GM12878 (cell line): ENCODE measurements at regions not wholly inside any gene's neighbourhood (a gene's known extent, or its start where the extent isn't known, plus 50 kb on each side); places are given as distances from the start of the nearest gene placed in this dataset.

Experiments
- CTCF ChIP-seq, 3 experiments: IDR thresholded peaks in 2 of 3; conservative IDR thresholded peaks in 1 of 3; 2 replicates each; pipeline ENCODE4 v1.5.1; 2011; ENCODE audit warnings: low read depth in 3 of 3, low read length in 3 of 3, mild to moderate bottlenecking in 3 of 3, control low read depth in 2 of 3, moderate library complexity in 2 of 3, inconsistent platforms in 1 of 3, mixed read lengths in 1 of 3; ENCODE audit not compliant: control insufficient read depth in 2 of 3, insufficient read depth in 1 of 3; ENCODE audit errors: extremely low read depth in 1 of 3
- E2F4 ChIP-seq: IDR thresholded peaks from 2 replicates; pipeline ENCODE4 v1.6.1; 2012; ENCODE audit warnings: low read depth, low read length, improper control_type of control experiment
- MAX ChIP-seq: IDR thresholded peaks from 2 replicates; pipeline ENCODE4 v1.6.1; 2012; ENCODE audit warnings: low read depth, low read length, improper control_type of control experiment
- POLR2A ChIP-seq: IDR thresholded peaks from 2 replicates; pipeline ENCODE4 v1.6.1; 2011; ENCODE audit warnings: low read depth, mild to moderate bottlenecking, low read length
- SP1 ChIP-seq: IDR thresholded peaks from one replicate; pipeline ENCODE4 v1.6.1; 2011; ENCODE audit warnings: low read depth, low read length
- TCF12 ChIP-seq: IDR thresholded peaks from 2 replicates; pipeline ENCODE4 v1.6.1; 2011; ENCODE audit warnings: low read depth, mild to moderate bottlenecking, low read length
- ZBTB11 ChIP-seq: fragments of 450-650 bp; formaldehyde crosslinking; IDR thresholded peaks from 2 replicates; pipeline ENCODE4 v1.5.0; 2022; ENCODE audit warnings: mild to moderate bottlenecking, missing genetic modification characterization
- ZBTB4 ChIP-seq: fragments of 450-650 bp; formaldehyde crosslinking; IDR thresholded peaks from 2 replicates; pipeline ENCODE4 v1.4.0; 2022; ENCODE audit warnings: mild to moderate bottlenecking, moderate library complexity

GRCh38 chr13:22468824-22469223 lies 712.0 kb upstream of the SGCG start:
- TF ChIP-seq CTCF (IDR thresholded peaks at IDR 0.05 in 2 of 3, conservative IDR thresholded peaks at IDR 0.05 in 1 of 3; ENCODE audit: control insufficient read depth in 2 of 3, extremely low read depth in 1 of 3, insufficient read depth in 1 of 3, low read depth in 3 of 3, low read length in 3 of 3) (no peak), MAX (no peak), POLR2A (no peak), SP1 (no peak), E2F4 (no peak), ZBTB11 (no peak), ZBTB4 (CRISPR knock-in tag) (no peak), TCF12 (no peak)
